A549 (cell line): ENCODE measurements at regions not wholly inside any gene's neighbourhood (a gene's known extent, or its start where the extent isn't known, plus 50 kb on each side); places are given as distances from the start of the nearest gene placed in this dataset.

Experiments
- ATAC-seq, 2 experiments: fragments of 200-7000 bp in 1 of 2; fragments of >200 bp in 1 of 2; cut with Nextera tagmentation in 1 of 2; cut with Tn5 transposase in 1 of 2; 3 replicates each; pipeline versions ENCODE4 v1.8.0 to v1.9.1; 2018 to 2020; ENCODE audit warnings: mild to moderate bottlenecking in 1 of 2, moderate library complexity in 1 of 2
- CTCF ChIA-PET: fragments of 300-600 bp; sonication (Branson Sonifier 250); formaldehyde crosslinking; extraction: SDS; loops from one replicate; lab custom pipeline; 2021; ENCODE audit warnings: antibody characterized with exemption, inconsistent platforms; lab: Yijun Ruan, JAX
- POLR2A ChIA-PET: fragments of 350-600 bp; formaldehyde crosslinking; extraction: SDS; loops from one replicate; lab custom pipeline; 2021; ENCODE audit warnings: antibody characterized with exemption, inconsistent platforms; lab: Yijun Ruan, JAX
- DNase-seq, 2 experiments: peaks; one replicate each; pipeline versions ENCODE4 v3.0.0 to v3.0.0-alpha.2; 2011 to 2016; ENCODE audit warnings: low read depth in 1 of 2, low spot score in 1 of 2
- FAIRE-seq: peaks from 2 replicates; lab custom pipeline; 2011; peaks lifted over from hg19 to GRCh38; lab: Jason Lieb, UNC
- H3K27ac ChIP-seq, 2 experiments: fragments of >200 bp; sonication (Bioruptor Twin); formaldehyde crosslinking; 3 replicates each; pipeline ENCODE4 v1.5.1; 2016 to 2017
- H3K4me1 ChIP-seq: fragments of >200 bp; sonication (Bioruptor Twin); formaldehyde crosslinking; 3 replicates; pipeline ENCODE4 v1.6.1; 2016
- H3K4me2 ChIP-seq: fragments of >200 bp; sonication (Bioruptor Twin); formaldehyde crosslinking; 3 replicates; pipeline ENCODE4 v1.6.1; 2016
- H3K4me3 ChIP-seq: fragments of >200 bp; sonication (Bioruptor Twin); formaldehyde crosslinking; 3 replicates; pipeline ENCODE4 v1.5.1; 2016
- H3K9me3 ChIP-seq: fragments of >200 bp; sonication (Bioruptor Twin); formaldehyde crosslinking; 3 replicates; pipeline ENCODE4 v1.6.1; 2016
- BHLHE40 ChIP-seq: IDR thresholded peaks from 2 replicates; pipeline ENCODE4 v1.6.1; 2012; ENCODE audit warnings: low read depth, low read length, inconsistent platforms
- CEBPB ChIP-seq, 2 experiments: fragments of >200 bp in 1 of 2; sonication (Bioruptor Twin) in 1 of 2; formaldehyde crosslinking in 1 of 2; IDR thresholded peaks; 2 replicates each; pipeline ENCODE4 v1.6.1; 2012 to 2016
- CHD2 ChIP-seq: fragments of 150-350 bp; IDR thresholded peaks from 2 replicates; pipeline ENCODE4 v1.6.1; 2014; ENCODE audit warnings: low read length; ENCODE audit not compliant: partially characterized antibody
- CHD4 ChIP-seq: fragments of 200-600 bp; sonication (generic); IDR thresholded peaks from 2 replicates; pipeline ENCODE4 v1.6.1; 2016; ENCODE audit warnings: antibody characterized with exemption, mild to moderate bottlenecking, borderline replicate concordance
- CTCF ChIP-seq: fragments of >200 bp; sonication (Bioruptor Twin); formaldehyde crosslinking; IDR thresholded peaks from 3 replicates; pipeline ENCODE4 v1.5.1; 2016
- EHF ChIP-seq: fragments of 250-450 bp; sonication (Bioruptor Pico); IDR thresholded peaks from 2 replicates; pipeline ENCODE4 v1.5.0; 2020; ENCODE audit warnings: mild to moderate bottlenecking
- EHMT2 ChIP-seq: fragments of 200-600 bp; sonication (generic); IDR thresholded peaks from 2 replicates; pipeline ENCODE4 v1.6.1; 2016; ENCODE audit warnings: antibody characterized with exemption, low read depth, mild to moderate bottlenecking, moderate library complexity
- ELK1 ChIP-seq: fragments of 150-350 bp; IDR thresholded peaks from 2 replicates; pipeline ENCODE4 v1.6.1; 2014; ENCODE audit warnings: low read depth, mild to moderate bottlenecking, low read length
- EP300 ChIP-seq, 2 experiments: fragments of >200 bp; sonication (Bioruptor Twin); formaldehyde crosslinking; IDR thresholded peaks; 2 replicates in 1 of 2; 3 replicates in 1 of 2; pipeline ENCODE4 v1.6.1; 2016 to 2017
- FOSB ChIP-seq: fragments of 250-450 bp; sonication (Bioruptor Pico); IDR thresholded peaks from 2 replicates; pipeline ENCODE4 v1.5.0; 2020; ENCODE audit warnings: mild to moderate bottlenecking, moderate library complexity
- FOXS1 ChIP-seq: fragments of 250-450 bp; sonication (Bioruptor Pico); IDR thresholded peaks from 2 replicates; pipeline ENCODE4 v1.5.0; 2020; ENCODE audit warnings: mild to moderate bottlenecking, moderate library complexity
- HDAC2 ChIP-seq: fragments of 200-600 bp; sonication (generic); IDR thresholded peaks from 2 replicates; pipeline ENCODE4 v1.6.1; 2016
- HOXA7 ChIP-seq: fragments of 250-450 bp; sonication (Bioruptor Pico); IDR thresholded peaks from 2 replicates; pipeline ENCODE4 v1.5.0; 2020; ENCODE audit warnings: mild to moderate bottlenecking, moderate library complexity
- HOXB5 ChIP-seq: fragments of 250-450 bp; sonication (Bioruptor Pico); IDR thresholded peaks from 2 replicates; pipeline ENCODE4 v1.5.0; 2020; ENCODE audit warnings: mild to moderate bottlenecking, moderate library complexity
- MAZ ChIP-seq: fragments of 150-350 bp; IDR thresholded peaks from 2 replicates; pipeline ENCODE4 v1.6.1; 2014; ENCODE audit warnings: antibody characterized with exemption, low read depth, low read length, borderline replicate concordance
- NFE2L2 ChIP-seq: fragments of 150-350 bp; conservative IDR thresholded peaks from 2 replicates; pipeline ENCODE4 v1.6.1; 2014; ENCODE audit warnings: low read length
- NPAS2 ChIP-seq: fragments of 250-450 bp; sonication (Bioruptor Pico); IDR thresholded peaks from 2 replicates; pipeline ENCODE4 v1.8.0; 2022; ENCODE audit warnings: mild to moderate bottlenecking, moderate library complexity, borderline replicate concordance
- POLR2A ChIP-seq: IDR thresholded peaks from 2 replicates; pipeline ENCODE4 v1.6.1; 2012; ENCODE audit warnings: mild to moderate bottlenecking, low read length
- POLR2AphosphoS2 ChIP-seq: conservative IDR thresholded peaks from 2 replicates; pipeline ENCODE4 v1.6.1; 2012; ENCODE audit warnings: low read length, improper control_type of control experiment, inconsistent platforms
- RARB ChIP-seq: fragments of 250-450 bp; sonication (Bioruptor Pico); IDR thresholded peaks from 2 replicates; pipeline ENCODE4 v1.8.0; 2021; ENCODE audit warnings: mild to moderate bottlenecking, moderate library complexity
- RCOR1 ChIP-seq: fragments of 150-350 bp; IDR thresholded peaks from 2 replicates; pipeline ENCODE4 v1.6.1; 2014; ENCODE audit warnings: antibody characterized with exemption, low read length, low read depth
- TP53 ChIP-seq: fragments of 250-450 bp; sonication (Bioruptor Pico); IDR thresholded peaks from 2 replicates; pipeline ENCODE4 v1.5.0; 2021; ENCODE audit warnings: mild to moderate bottlenecking, moderate library complexity
- ZSCAN20 ChIP-seq: fragments of 250-450 bp; sonication (Bioruptor Pico); IDR thresholded peaks from 2 replicates; pipeline ENCODE4 v1.8.0; 2022; ENCODE audit warnings: mild to moderate bottlenecking, moderate library complexity
- WGBS: methylation state at CpG from one replicate; pipeline ENCODE4 v1.1.6; 2017; ENCODE audit errors: missing lambda C conversion rate; 5-methylcytosine and 5-hydroxymethylcytosine counted together

GRCh38 chr5:5584236-5584745, 161.8 kb downstream of the ICE1 start:
- TF ChIP-seq TP53, result no peak
- no peak for TF ChIP-seq BHLHE40
- TF ChIP-seq FOSB (CRISPR knock-in tag), result no peak
- TF ChIP-seq CEBPB (IDR thresholded peaks at IDR 0.05), result no peak
- no peak for TF ChIP-seq RARB
- TF ChIP-seq FOXS1 (CRISPR knock-in tag), result no peak
- TF ChIP-seq HOXA7, result no peak
- no peak for TF ChIP-seq CHD4
- no peak for TF ChIP-seq EHF (CRISPR knock-in tag)
- no peak for TF ChIP-seq ZSCAN20
- no peak for TF ChIP-seq POLR2A
- TF ChIP-seq RCOR1, result no peak
- no peak for TF ChIP-seq EP300 (IDR thresholded peaks at IDR 0.05)
- TF ChIP-seq HDAC2, result no peak
- no peaks in the 10 kb centered on the region for H3K9me3 ChIP-seq
- no peak for FAIRE-seq
- CTCF ChIA-PET, result no interaction called here
- no peak overlapping the region for H3K4me2 ChIP-seq
- H3K4me1 ChIP-seq, result no peaks in the 10 kb centered on the region
- WGBS, result 0% methylated on average over 3 of the region's 3 CpGs
- DNase-seq, result no peak
- POLR2A ChIA-PET, result no interaction called here
- ATAC-seq, result no peak
- no peak overlapping the region for H3K27ac ChIP-seq
- H3K4me3 ChIP-seq, result no peak overlapping the region

- FAIRE-seq (no peak), DNase-seq (no peak), ATAC-seq (no peak)
- no peak overlapping the region for H3K4me2 ChIP-seq
- H3K4me3 ChIP-seq, result no peak overlapping the region
- no peaks in the 10 kb centered on the region for H3K4me1 ChIP-seq
- ChIA-PET CTCF (no interaction called here), POLR2A (no interaction called here)
- TF ChIP-seq NFE2L2 (no peak), CHD2 (no peak)
- H3K27ac ChIP-seq, result no peak overlapping the region
- no peaks in the 10 kb centered on the region for H3K9me3 ChIP-seq
- 3% methylated on average over 5 of the region's 5 CpGs for WGBS
Observed at GRCh38 chr5:5583832-5584231, 161.4 kb downstream of the ICE1 start.

- H3K27ac ChIP-seq, result no peak overlapping the region
- no peaks in the 10 kb centered on the region for H3K9me3 ChIP-seq
- no peak for TF ChIP-seq POLR2AphosphoS2
- no peak for TF ChIP-seq HOXB5 (CRISPR knock-in tag)
- no peak for TF ChIP-seq EHF (CRISPR knock-in tag)
- no peak for TF ChIP-seq CHD2
- no peak for TF ChIP-seq HDAC2
- TF ChIP-seq EHMT2, result no peak
- no peak for TF ChIP-seq MAZ
- TF ChIP-seq TP53, result no peak
- no peak for TF ChIP-seq NPAS2 (CRISPR knock-in tag)
- TF ChIP-seq ELK1, result no peak
- no peak for TF ChIP-seq CTCF
- TF ChIP-seq CHD4, result no peak
- POLR2A ChIA-PET, result no interaction called here
- CTCF ChIA-PET, result interaction anchor here (0.6 kb wide), 1 partner anchor 56 kb away, joined by 3 read pairs; no protein-coding TSS in a partner anchor
- DNase-seq (no peak), FAIRE-seq (no peak), ATAC-seq (no peak)
- no peak overlapping the region for H3K4me3 ChIP-seq
- WGBS, result 1% methylated on average over 5 of the region's 5 CpGs
- no peak overlapping the region for H3K4me2 ChIP-seq
- no peaks in the 10 kb centered on the region for H3K4me1 ChIP-seq
Observed at GRCh38 chr5:5583023-5583765, 160.7 kb downstream of the ICE1 start.
